OCI-LY7 (cell line): ENCODE measurements at regions not wholly inside any gene's neighbourhood (a gene's known extent, or its start where the extent isn't known, plus 50 kb on each side); places are given as distances from the start of the nearest gene placed in this dataset.

Experiments used
- EZH2phosphoT487 ChIP-seq: fragments of 200-600 bp; sonication (generic); IDR thresholded peaks from 2 replicates; pipeline ENCODE4 v1.6.1; 2018; ENCODE audit warnings: low read depth, borderline replicate concordance, mild to moderate bottlenecking, mixed run types, antibody characterized with exemption, low read length, moderate library complexity, mixed read lengths
- TF ChIP-seq, protein P1 (sequence below): fragments of 200-600 bp; sonication (generic); conservative IDR thresholded peaks from 2 replicates; pipeline ENCODE4 v1.5.1; 2014; ENCODE audit warnings: mild to moderate bottlenecking, antibody characterized with exemption, low read length, moderate library complexity, mixed read lengths

DNA sequence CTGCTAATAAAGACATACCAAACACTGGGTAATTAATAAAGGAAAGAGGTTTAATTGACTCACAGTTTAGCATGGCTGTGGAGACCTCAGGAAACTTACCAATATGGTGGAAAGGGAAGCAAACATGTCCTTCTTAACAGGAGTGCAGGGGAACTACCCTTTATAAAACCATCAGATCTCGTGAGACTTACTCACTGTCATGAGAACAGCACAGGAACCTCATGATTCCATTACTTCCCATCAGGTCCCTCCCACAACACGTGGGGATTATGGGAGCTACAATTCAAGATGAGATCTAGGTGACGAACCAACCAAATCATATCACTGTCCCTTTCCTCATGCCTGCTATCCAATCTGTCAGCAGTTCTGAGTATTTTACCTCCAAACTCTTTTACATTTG is 586.7 kb downstream of the TDRD15 start:
- TF ChIP-seq, protein P1, sequence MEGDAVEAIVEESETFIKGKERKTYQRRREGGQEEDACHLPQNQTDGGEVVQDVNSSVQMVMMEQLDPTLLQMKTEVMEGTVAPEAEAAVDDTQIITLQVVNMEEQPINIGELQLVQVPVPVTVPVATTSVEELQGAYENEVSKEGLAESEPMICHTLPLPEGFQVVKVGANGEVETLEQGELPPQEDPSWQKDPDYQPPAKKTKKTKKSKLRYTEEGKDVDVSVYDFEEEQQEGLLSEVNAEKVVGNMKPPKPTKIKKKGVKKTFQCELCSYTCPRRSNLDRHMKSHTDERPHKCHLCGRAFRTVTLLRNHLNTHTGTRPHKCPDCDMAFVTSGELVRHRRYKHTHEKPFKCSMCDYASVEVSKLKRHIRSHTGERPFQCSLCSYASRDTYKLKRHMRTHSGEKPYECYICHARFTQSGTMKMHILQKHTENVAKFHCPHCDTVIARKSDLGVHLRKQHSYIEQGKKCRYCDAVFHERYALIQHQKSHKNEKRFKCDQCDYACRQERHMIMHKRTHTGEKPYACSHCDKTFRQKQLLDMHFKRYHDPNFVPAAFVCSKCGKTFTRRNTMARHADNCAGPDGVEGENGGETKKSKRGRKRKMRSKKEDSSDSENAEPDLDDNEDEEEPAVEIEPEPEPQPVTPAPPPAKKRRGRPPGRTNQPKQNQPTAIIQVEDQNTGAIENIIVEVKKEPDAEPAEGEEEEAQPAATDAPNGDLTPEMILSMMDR: no peak
- TF ChIP-seq EZH2phosphoT487: no peak
